Brain microvascular endothelial cell (primary cell): ENCODE measurements at regions not wholly inside any gene's neighbourhood (a gene's known extent, or its start where the extent isn't known, plus 50 kb on each side); places are given as distances from the start of the nearest gene placed in this dataset.

Source experiments
- DNase-seq: peaks from one replicate; pipeline ENCODE4 v3.0.0-alpha.2; 2020
- H3K27ac ChIP-seq: fragments of 250-450 bp; sonication (Bioruptor Pico); 2 replicates; pipeline ENCODE4 v1.5.1; 2020; ENCODE audit warnings: mild to moderate bottlenecking, moderate library complexity
- H3K27me3 ChIP-seq: fragments of 250-450 bp; sonication (Bioruptor Pico); replicated peaks from 2 replicates; pipeline ENCODE4 v1.5.1; 2020; ENCODE audit warnings: mild to moderate bottlenecking
- H3K36me3 ChIP-seq: fragments of 250-450 bp; sonication (Bioruptor Pico); replicated peaks from 2 replicates; pipeline ENCODE4 v1.5.1; 2020; ENCODE audit warnings: mild to moderate bottlenecking
- H3K4me3 ChIP-seq: 2 replicates; pipeline ENCODE4 v1.5.1; 2011; ENCODE audit warnings: low read depth, mild to moderate bottlenecking, control low read depth, low read length, moderate library complexity
- in situ Hi-C: cut with HindIII; loops from 2 replicates; pipeline ENCODE4 v1.10.0; 2017; ENCODE audit warnings: low sequenced_read_pairs, low pct_ligation_motif_present
- TF ChIP-seq, protein P1 (sequence below): IDR thresholded peaks from 2 replicates; pipeline ENCODE4 v1.5.1; 2011; ENCODE audit warnings: low read depth, mild to moderate bottlenecking, moderate library complexity, low read length, control low read depth, inconsistent platforms; ENCODE audit errors: missing control alignments

DNA sequence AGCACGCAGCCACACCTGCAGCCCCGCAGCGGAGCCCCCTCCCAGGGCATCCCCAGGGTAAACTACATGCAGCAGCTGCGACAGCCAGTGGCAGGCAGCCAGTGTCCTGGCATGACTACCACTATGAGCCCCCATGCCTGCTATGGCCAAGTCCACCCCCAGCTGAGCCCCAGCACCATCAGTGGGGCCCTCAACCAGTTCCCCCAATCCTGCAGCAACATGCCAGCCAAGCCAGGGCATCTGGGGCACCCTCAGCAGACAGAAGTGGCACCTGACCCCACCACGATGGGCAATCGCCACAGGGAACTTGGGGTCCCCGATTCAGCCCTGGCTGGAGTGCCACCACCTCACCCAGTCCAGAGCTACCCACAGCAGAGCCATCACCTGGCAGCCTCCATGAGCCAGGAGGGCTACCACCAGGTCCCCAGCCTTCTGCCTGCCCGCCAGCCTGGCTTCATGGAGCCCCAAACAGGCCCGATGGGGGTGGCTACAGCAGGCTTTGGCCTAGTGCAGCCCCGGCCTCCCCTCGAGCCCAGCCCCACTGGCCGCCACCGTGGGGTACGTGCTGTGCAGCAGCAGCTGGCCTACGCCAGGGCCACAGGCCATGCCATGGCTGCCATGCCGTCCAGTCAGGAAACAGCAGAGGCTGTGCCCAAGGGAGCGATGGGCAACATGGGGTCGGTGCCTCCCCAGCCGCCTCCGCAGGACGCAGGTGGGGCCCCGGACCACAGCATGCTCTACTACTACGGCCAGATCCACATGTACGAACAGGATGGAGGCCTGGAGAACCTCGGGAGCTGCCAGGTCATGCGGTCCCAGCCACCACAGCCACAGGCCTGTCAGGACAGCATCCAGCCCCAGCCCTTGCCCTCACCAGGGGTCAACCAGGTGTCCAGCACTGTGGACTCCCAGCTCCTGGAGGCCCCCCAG, 254.1 kb downstream of the GLI2 start:
- DNase-seq = no peak
- H3K27ac ChIP-seq = no peak overlapping the region
- peaks cover 54% of the 10 kb centered on the region for H3K36me3 ChIP-seq
- no peak overlapping the region for H3K4me3 ChIP-seq
- TF ChIP-seq, protein P1, sequence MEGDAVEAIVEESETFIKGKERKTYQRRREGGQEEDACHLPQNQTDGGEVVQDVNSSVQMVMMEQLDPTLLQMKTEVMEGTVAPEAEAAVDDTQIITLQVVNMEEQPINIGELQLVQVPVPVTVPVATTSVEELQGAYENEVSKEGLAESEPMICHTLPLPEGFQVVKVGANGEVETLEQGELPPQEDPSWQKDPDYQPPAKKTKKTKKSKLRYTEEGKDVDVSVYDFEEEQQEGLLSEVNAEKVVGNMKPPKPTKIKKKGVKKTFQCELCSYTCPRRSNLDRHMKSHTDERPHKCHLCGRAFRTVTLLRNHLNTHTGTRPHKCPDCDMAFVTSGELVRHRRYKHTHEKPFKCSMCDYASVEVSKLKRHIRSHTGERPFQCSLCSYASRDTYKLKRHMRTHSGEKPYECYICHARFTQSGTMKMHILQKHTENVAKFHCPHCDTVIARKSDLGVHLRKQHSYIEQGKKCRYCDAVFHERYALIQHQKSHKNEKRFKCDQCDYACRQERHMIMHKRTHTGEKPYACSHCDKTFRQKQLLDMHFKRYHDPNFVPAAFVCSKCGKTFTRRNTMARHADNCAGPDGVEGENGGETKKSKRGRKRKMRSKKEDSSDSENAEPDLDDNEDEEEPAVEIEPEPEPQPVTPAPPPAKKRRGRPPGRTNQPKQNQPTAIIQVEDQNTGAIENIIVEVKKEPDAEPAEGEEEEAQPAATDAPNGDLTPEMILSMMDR = no peak
- no peaks in the 10 kb centered on the region for H3K27me3 ChIP-seq
- in situ Hi-C loops = no loop called here

DNA sequence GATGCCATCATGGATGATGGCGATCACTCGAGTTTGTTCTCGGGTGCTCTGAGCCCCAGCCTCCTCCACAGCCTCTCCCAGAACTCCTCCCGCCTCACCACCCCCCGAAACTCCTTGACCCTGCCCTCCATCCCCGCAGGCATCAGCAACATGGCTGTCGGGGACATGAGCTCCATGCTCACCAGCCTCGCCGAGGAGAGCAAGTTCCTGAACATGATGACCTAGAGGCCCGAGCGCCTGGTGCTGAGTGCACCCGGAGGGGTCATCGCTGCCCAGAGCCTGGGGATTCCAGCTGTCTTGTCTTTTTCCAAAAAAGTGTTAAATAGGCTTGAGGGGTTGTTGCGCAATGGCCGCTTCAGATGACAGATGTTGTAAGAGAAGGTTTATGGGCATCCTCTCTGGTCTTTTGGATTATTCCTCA, 254.8 kb downstream of the GLI2 start:
- Histone ChIP-seq H3K36me3 (peaks cover 49% of the 10 kb centered on the region), H3K27ac (no peak overlapping the region), H3K4me3 (no peak overlapping the region), H3K27me3 (no peaks in the 10 kb centered on the region)
- DNase-seq = no peak
- in situ Hi-C loops = no loop called here
- TF ChIP-seq, protein P1 = no peak

DNA sequence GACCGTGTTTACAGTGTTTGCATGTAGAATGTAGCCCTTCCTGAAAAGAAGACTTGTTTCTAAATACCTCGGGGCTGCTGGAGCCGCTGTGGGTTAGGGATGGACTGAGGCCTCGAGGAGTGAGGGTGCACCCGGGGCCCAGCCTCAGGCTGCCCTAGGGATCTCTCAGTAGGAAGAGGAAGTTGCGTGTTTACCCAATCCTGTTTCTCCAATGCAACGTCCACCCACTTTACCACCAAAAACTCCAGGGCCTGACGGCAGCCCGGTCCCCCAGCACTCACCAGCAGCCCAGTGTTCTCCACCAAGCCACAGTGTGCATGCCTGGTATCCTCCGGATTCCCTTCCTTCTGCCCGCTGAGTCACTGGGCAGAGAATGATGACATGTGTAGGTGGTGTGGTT, 255.8 kb downstream of the GLI2 start:
- in situ Hi-C loops = no loop called here
- Histone ChIP-seq H3K27ac (no peak overlapping the region), H3K36me3 (peaks cover 40% of the 10 kb centered on the region), H3K27me3 (no peaks in the 10 kb centered on the region), H3K4me3 (no peak overlapping the region)
- TF ChIP-seq, protein P1 = no peak
- no peak for DNase-seq

DNA sequence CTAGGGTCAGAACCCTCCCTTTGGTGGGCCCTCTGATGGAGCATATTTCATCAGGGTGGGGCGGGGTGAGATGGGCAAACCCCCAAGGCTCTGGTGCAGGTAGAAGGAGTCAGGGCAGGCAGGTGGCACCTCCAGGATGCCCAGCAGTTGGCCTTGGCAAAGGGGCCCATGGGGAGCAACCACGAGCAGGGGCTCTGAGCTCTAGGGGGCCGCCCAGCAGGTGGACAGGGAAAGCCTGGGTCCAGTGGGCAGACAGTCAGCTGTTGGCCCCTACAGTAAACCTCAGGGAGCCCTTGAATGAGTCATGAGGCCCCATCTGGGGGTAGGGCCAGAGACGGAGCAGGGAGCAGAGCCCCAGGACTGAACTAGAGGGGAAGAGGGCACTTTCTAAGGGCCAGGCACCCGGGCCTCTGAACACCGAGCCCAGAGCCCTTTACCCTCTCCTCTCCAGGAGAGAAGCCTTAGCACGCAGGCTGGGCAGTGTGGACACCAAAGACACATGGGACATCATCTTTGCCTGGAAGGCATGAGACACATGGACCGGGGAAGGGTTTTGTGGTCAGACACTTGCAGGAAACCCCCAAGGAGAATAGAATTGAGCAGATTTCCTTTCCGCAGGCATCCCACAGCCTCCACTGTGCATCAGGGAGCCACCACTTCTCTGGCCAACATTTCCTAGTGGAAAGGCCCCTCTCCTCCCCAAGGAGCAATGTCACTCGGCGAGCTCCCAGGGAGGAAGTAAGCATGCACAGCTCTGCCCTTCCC, 257.3 kb downstream of the GLI2 start:
- Histone ChIP-seq H3K27ac (no peak overlapping the region), H3K27me3 (no peaks in the 10 kb centered on the region), H3K36me3 (peaks cover 32% of the 10 kb centered on the region), H3K4me3 (no peak overlapping the region)
- in situ Hi-C loops = no loop called here
- TF ChIP-seq, protein P1 = no peak
- no peak for DNase-seq

DNA sequence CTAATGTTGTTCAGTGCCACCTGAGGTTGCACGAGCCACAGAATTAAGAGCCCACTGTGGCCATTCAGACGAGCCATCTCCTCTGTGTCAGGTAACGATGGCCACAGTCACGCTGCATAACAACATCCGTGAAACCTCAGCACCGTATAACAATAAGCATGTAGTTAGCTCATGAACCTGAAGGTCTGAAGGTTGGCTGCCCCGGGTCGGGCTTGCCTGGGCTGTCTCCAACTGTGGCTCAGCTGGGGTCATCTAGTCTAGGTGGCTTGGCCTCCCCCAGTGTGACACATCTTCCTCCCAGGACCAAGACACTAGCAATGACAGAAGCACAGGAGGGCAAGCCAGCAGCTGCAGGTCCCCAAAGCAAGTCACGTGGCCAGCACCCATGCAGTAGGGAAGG, 258.0 kb downstream of the GLI2 start:
- TF ChIP-seq, protein P1 = no peak
- in situ Hi-C loops = no loop called here
- H3K27ac ChIP-seq = no peak overlapping the region
- H3K36me3 ChIP-seq = peaks cover 28% of the 10 kb centered on the region
- no peaks in the 10 kb centered on the region for H3K27me3 ChIP-seq
- no peak for DNase-seq
- no peak overlapping the region for H3K4me3 ChIP-seq
